H1 (cell line): ENCODE measurements at regions not wholly inside any gene's neighbourhood (a gene's known extent, or its start where the extent isn't known, plus 50 kb on each side); places are given as distances from the start of the nearest gene placed in this dataset.

ENCODE experiments used
- BCL11A ChIP-seq, 2 experiments: IDR thresholded peaks; one replicate each; pipeline ENCODE4 v1.6.1; 2011; ENCODE audit warnings: low read depth in 2 of 2, low read length in 2 of 2, mild to moderate bottlenecking in 2 of 2
- EGR1 ChIP-seq: IDR thresholded peaks from 2 replicates; pipeline ENCODE4 v1.6.1; 2011; ENCODE audit warnings: low read depth, low read length, borderline replicate concordance
- EP300 ChIP-seq, 2 experiments: IDR thresholded peaks; 1 replicate in 1 of 2; 2 replicates in 1 of 2; pipeline ENCODE4 v1.6.1; 2011 to 2012; ENCODE audit warnings: low read depth in 2 of 2, low read length in 2 of 2, mild to moderate bottlenecking in 2 of 2, borderline replicate concordance in 1 of 2, inconsistent platforms in 1 of 2, moderate library complexity in 1 of 2
- EZH2 ChIP-seq: fragments of 200-600 bp; sonication (generic); IDR thresholded peaks from 2 replicates; pipeline ENCODE4 v1.7.1; 2012; ENCODE audit warnings: low read depth, mild to moderate bottlenecking, moderate library complexity, low read length, inconsistent platforms; ENCODE audit not compliant: severe bottlenecking
- RAD21 ChIP-seq, 2 experiments: IDR thresholded peaks in 1 of 2; conservative IDR thresholded peaks in 1 of 2; 2 replicates each; pipeline ENCODE4 v1.6.1; 2011; ENCODE audit warnings: low read depth in 2 of 2, low read length in 2 of 2, improper control_type of control experiment in 1 of 2, inconsistent platforms in 1 of 2, mild to moderate bottlenecking in 1 of 2, moderate library complexity in 1 of 2
- ZNF274 ChIP-seq: IDR thresholded peaks from 2 replicates; pipeline ENCODE4 v1.7.0; 2012; ENCODE audit warnings: low read length, borderline replicate concordance; ENCODE audit errors: extremely low read depth
- TF ChIP-seq, protein P1 (sequence below), 3 experiments: IDR thresholded peaks; 1 replicate in 2 of 3; 2 replicates in 1 of 3; pipeline versions ENCODE4 v1.5.1 to v1.6.1; 2011; ENCODE audit warnings: low read length in 3 of 3, mild to moderate bottlenecking in 3 of 3, inconsistent platforms in 2 of 3, low read depth in 1 of 3, moderate library complexity in 1 of 3; ENCODE audit not compliant: insufficient read depth in 1 of 3; ENCODE audit errors: control extremely low read depth in 1 of 3
- TF ChIP-seq, protein P2 (sequence below): IDR thresholded peaks from 2 replicates; pipeline ENCODE4 v1.6.1; 2011; ENCODE audit warnings: low read length, improper control_type of control experiment
- TF ChIP-seq, protein P3 (sequence below): IDR thresholded peaks from 2 replicates; pipeline ENCODE4 v1.6.1; 2012; ENCODE audit warnings: low read length, inconsistent platforms

DNA sequence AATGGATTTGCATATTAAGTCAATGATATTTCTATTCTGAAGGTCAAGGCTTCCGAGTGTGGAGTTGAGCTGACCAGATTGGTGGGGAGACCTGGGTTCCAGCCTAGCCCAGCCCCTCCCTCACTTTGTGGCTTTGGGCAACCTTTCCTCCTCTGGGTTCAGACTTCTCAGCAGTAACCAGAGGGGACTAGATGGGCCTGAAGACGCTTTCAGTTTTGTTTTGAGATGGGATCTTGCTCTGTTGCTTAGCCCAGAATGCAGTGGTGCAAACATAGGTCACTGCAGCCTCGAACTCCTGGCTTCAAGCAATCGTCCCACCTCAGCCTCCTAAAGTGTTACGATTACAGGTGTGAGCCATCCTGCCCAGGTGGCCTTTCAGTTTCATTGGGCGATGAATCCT lies 68.1 kb upstream of the LEP start:
- TF ChIP-seq RAD21 (IDR thresholded peaks at IDR 0.05 in 1 of 2, conservative IDR thresholded peaks at IDR 0.05 in 1 of 2; ENCODE audit: low read depth in 2 of 2, low read length in 2 of 2) (no peak), ZNF274 (no peak), EZH2 (no peak), EP300 (IDR thresholded peaks at IDR 0.05; ENCODE audit: borderline replicate concordance in 1 of 2, low read depth in 2 of 2, low read length in 2 of 2) (no peak), EGR1 (no peak), BCL11A (IDR thresholded peaks at IDR 0.05; ENCODE audit: low read depth in 2 of 2, low read length in 2 of 2) (no peak)
- TF ChIP-seq, protein P1, sequence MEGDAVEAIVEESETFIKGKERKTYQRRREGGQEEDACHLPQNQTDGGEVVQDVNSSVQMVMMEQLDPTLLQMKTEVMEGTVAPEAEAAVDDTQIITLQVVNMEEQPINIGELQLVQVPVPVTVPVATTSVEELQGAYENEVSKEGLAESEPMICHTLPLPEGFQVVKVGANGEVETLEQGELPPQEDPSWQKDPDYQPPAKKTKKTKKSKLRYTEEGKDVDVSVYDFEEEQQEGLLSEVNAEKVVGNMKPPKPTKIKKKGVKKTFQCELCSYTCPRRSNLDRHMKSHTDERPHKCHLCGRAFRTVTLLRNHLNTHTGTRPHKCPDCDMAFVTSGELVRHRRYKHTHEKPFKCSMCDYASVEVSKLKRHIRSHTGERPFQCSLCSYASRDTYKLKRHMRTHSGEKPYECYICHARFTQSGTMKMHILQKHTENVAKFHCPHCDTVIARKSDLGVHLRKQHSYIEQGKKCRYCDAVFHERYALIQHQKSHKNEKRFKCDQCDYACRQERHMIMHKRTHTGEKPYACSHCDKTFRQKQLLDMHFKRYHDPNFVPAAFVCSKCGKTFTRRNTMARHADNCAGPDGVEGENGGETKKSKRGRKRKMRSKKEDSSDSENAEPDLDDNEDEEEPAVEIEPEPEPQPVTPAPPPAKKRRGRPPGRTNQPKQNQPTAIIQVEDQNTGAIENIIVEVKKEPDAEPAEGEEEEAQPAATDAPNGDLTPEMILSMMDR (IDR thresholded peaks at IDR 0.05; ENCODE audit: control extremely low read depth in 1 of 3, insufficient read depth in 1 of 3, low read depth in 1 of 3, low read length in 3 of 3): no peak
- TF ChIP-seq, protein P2, sequence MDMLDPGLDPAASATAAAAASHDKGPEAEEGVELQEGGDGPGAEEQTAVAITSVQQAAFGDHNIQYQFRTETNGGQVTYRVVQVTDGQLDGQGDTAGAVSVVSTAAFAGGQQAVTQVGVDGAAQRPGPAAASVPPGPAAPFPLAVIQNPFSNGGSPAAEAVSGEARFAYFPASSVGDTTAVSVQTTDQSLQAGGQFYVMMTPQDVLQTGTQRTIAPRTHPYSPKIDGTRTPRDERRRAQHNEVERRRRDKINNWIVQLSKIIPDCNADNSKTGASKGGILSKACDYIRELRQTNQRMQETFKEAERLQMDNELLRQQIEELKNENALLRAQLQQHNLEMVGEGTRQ: no peak
- TF ChIP-seq, protein P3, sequence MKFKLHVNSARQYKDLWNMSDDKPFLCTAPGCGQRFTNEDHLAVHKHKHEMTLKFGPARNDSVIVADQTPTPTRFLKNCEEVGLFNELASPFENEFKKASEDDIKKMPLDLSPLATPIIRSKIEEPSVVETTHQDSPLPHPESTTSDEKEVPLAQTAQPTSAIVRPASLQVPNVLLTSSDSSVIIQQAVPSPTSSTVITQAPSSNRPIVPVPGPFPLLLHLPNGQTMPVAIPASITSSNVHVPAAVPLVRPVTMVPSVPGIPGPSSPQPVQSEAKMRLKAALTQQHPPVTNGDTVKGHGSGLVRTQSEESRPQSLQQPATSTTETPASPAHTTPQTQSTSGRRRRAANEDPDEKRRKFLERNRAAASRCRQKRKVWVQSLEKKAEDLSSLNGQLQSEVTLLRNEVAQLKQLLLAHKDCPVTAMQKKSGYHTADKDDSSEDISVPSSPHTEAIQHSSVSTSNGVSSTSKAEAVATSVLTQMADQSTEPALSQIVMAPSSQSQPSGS: no peak
